KBM-7 (cell line): ENCODE measurements at regions not wholly inside any gene's neighbourhood (a gene's known extent, or its start where the extent isn't known, plus 50 kb on each side); places are given as distances from the start of the nearest gene placed in this dataset.
A peak's percentile ranks its signal among the peaks of the same experiment; 100 is the strongest.
"Not testable (repeated sequence)": the region's sequence is repeated elsewhere in the genome, so short reads cannot be mapped to it uniquely, and the experiment has no call there.

Experiments used
- DNase-seq: peaks from one replicate; pipeline ENCODE4 v3.0.0-alpha.2; 2015
- in situ Hi-C: fragments of 300-500 bp; cut with MboI; formaldehyde crosslinking; loops from 2 replicates; pipeline ENCODE4 v1.14.3; 2020; ENCODE audit warnings: low sequenced_read_pairs, low pct_unique_long_range_greater_than_20kb, mixed read lengths

DNA sequence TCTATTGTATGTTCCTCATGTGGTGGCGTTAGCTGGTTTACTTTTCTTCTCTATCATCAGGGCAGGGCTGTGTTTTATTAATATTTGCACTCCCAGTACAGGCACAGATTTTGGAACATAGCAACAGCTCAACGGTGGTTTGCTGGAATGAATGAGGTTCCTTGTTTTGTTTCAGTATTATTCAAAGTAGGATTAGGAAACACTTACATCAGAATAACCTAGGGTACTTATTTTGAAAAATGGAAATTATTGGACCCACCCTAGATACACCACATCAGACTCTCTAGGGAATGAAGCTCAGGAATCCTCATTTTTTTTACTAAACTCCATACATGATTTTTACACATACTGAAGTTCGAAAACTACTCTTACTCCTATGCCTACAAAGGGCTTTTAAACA is 108.8 kb upstream of the ENPEP start:
- in situ Hi-C loops, result no loop called here
- DNase-seq, result no peak

- DNase-seq, result no peak
- in situ Hi-C loops, result no loop called here
These were observed 110.2 kb upstream of the ENPEP start for GRCh38 chr4:110365761-110366160.

- in situ Hi-C loops, result no loop called here
- no peak for DNase-seq
These were observed 110.9 kb upstream of the ENPEP start for GRCh38 chr4:110364911-110365520.

GRCh38 chr4:110361921-110362320 is 114.0 kb upstream of the ENPEP start:
- peak; percentile 81 for DNase-seq
- in situ Hi-C loops, result no loop called here

- in situ Hi-C loops, result no loop called here
- DNase-seq, result no peak
These were observed 116.9 kb upstream of the ENPEP start for GRCh38 chr4:110359076-110359475.

- no peak for DNase-seq
- in situ Hi-C loops, result no loop called here
These were observed 118.4 kb upstream of the ENPEP start for GRCh38 chr4:110357521-110357920.

DNA sequence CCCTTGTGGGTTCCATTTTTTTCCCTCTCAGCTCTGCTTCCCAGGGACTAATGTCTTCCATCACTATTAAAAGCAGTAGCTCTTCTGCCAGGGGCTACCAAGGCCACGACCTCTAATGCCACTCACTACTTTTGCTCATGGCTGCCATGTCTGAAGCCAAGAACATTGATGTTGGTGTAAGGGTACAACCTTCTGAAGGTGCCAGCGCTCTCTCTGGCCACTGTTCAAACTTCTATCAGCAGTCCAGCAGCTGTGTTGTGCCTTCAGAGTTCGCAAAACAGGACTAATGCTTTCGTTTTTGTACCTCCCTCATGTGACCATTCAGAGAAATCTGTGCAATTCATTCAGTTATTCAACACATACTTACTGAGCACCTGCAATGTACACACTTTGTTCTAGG is 121.5 kb upstream of the ENPEP start:
- DNase-seq, result no peak
- in situ Hi-C loops, result no loop called here

DNA sequence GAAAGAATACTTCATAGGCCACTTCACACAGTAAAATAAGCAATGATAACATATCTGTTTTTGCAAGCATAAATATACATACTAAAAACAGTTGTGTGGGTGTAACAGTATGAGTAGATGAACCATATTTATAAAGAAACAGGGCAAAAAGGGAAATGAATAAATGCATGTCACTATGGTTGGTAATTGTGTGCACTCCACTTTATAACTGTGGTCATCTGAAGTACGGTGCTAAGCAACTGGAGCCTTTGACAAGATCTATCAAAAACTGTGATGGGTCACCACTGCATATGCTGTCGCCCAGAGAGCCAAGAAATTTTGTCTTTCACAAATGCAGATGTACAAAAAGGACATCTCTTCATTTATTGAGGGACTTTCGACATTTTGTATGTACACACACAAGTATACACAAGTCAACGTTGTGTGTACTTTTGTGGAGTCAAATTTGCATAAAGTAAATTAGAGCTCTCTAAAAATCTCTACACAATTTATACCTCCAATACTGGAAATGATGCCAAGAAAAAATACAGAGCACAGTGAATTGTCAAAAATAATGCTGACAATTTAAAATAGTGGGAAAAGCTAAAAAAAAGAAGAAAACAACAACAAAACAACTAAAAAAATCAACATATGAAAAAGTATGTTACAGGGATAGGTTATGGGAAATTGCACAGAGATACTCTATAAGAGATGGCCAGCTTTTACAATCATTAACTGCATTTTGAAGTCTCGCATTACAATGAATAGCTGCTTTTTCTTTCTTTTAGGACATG is 123.1 kb upstream of the ENPEP start:
- DNase-seq, result no peak
- in situ Hi-C loops, result no loop called here

- in situ Hi-C loops, result loop anchor here (25.0 kb wide), 1 partner anchor 163 kb away; no protein-coding TSS in a partner anchor
- no peak for DNase-seq
These were observed 127.1 kb upstream of the ENPEP start for GRCh38 chr4:110348711-110349383.

DNA sequence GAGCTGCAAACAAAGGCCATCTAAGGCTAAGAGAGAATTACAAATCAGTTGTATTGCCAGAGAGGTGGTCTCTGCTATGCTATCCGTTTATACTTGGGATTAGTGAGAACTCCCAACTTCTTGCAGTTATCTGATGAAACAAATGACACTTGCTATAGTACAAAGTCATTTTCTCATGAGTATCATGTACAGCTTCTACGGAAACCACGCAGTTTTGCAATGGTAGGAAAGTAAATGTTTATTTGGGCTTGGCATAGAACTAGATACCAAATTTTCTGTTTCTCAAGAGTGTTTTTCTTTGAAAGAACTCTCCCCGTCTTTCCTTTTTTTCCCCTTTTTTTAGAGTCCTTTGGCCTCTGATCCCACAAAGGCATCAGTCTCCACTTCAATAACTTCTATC is 128.2 kb upstream of the ENPEP start:
- DNase-seq, result no peak
- in situ Hi-C loops, result loop anchor here (25.0 kb wide), 1 partner anchor 164 kb away; no protein-coding TSS in a partner anchor

GRCh38 chr4:110344165-110344564 is 131.8 kb upstream of the ENPEP start:
- DNase-seq, result peak; percentile 40
- in situ Hi-C loops, result loop anchor here (25.0 kb wide), 1 partner anchor 168 kb away; no protein-coding TSS in a partner anchor

GRCh38 chr4:110343534-110343933 is 132.4 kb upstream of the ENPEP start:
- in situ Hi-C loops, result loop anchor here (25.0 kb wide), 1 partner anchor 169 kb away; no protein-coding TSS in a partner anchor
- no peak for DNase-seq

GRCh38 chr4:110341118-110341517 is 134.8 kb upstream of the ENPEP start:
- in situ Hi-C loops, result loop anchor here (25.0 kb wide), 1 partner anchor 171 kb away; no protein-coding TSS in a partner anchor
- DNase-seq, result not testable (repeated sequence)

DNA sequence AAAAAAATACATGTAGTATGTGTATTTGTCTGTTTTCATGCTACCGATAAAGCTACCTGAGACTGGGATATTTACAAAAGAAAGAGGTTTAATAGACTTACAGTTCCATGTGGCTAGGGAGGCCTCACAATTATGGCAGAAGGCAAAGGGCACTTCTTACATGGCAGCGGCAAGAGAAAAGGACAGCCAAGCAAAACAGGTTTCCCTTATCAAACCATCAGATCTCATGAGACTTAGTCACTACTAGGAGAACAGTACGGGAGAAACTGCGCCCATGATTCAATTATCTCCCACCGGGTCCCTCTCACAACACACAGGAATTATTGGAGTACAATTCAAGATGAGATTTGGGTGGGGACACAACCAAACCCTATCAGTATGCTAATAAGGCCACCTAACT is 137.0 kb upstream of the ELOVL6 start:
- in situ Hi-C loops, result loop anchor here (25.0 kb wide), 1 partner anchor 177 kb away; no protein-coding TSS in a partner anchor
- DNase-seq, result no peak

GRCh38 chr4:110332483-110332882 is 134.1 kb upstream of the ELOVL6 start:
- DNase-seq, result no peak
- in situ Hi-C loops, result loop anchor here (25.0 kb wide), 1 partner anchor 180 kb away; no protein-coding TSS in a partner anchor

DNA sequence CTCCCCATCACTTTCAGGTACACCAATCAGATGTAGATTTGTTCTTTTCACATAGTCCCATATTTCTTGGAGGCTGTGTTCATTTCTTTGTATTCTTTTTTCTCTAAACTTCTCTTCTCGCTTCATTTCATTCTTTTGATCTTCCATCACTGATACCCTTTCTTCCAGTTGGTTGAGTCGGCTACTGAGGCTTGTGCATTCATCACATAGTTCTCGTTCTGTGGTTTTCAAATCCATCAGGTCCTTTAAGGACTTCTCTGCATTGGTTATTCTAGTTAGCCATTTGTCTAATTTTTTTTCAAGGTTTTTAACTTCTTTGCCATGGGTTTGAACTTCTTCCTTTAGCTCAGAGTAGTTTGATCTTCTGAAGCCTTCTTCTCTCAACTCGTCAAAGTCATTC is 128.0 kb upstream of the ELOVL6 start:
- in situ Hi-C loops, result loop anchor here (25.0 kb wide), 1 partner anchor 186 kb away; no protein-coding TSS in a partner anchor

DNA sequence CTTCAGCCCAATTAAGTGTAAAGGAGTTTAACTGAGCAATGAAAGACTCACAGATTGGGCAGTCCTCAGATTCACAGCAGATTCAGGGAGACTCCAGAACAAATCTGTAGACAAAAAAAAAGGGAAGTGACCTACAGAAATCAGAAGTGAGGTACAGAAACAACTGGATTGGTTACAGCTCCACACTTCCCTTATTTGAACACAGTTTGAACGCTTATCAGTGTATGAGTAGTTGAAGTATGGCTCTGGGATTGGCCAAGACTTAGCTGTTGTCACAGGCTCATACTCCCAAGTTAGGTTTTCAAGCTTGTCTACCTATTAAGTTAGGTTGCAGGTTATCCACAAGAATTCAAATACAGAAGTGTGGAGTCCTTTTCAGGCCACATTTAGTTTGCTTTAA is 112.4 kb upstream of the ELOVL6 start:
- peak; percentile 64 for DNase-seq
- in situ Hi-C loops, result no loop called here

More for the DNA sequence above, 128.0 kb upstream of the ELOVL6 start:
- not testable (repeated sequence) for DNase-seq

DNA sequence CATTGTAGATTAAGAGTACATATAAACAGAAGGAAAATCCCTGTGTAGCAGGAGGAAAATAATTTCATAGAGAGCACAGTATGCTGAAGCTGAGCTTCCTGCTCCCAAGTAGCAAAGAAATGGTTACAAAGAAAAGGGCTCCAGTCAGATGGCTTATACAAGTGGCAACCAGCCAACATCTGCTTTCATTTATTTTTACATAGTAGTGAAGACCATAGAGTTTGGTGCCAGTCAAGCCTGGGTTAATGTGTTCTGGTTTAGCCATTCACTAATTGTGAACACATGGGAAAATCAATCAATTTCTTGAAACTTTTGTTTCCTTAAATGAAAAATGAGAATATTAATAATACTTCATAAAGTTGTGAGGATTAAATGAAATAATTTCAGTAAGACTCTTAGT is 111.3 kb upstream of the ELOVL6 start:
- in situ Hi-C loops, result no loop called here
- no peak for DNase-seq

DNA sequence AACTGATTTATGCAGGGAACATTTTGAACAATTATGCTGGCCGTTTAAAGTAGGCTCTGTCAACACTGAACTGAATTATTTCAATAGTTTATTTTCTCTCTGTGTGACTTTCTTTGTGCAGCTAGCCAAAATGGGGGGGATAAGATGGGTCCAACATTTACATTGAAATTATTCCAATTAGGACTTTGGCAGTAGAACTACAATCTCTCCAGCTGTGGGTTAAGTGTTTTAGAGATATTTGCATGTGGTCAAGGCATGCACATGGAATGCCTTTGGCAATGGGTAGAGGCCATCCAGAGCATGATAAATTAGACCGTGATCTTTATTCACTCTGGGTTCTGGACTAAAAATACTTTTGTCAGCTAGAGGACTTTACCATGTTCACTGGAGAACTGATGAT is 107.9 kb upstream of the ELOVL6 start:
- DNase-seq, result no peak
- in situ Hi-C loops, result no loop called here

DNA sequence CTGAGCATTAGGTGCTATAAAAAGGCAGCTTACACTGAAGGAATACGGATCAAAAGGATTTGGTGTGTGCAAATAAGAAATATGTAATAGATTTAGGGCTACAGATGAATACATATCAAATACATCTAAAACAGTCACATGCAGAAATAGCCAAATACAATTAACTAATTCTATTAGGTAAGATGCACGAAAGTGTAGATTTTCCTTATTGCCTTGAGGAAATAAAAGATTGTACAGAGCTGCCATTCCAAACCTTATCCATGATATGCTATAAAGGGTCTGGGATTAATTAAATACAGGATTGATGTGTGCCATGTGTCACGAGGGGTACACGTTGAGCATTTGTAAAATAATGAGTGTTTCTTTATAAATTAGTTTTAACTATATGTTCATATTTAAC is 107.0 kb upstream of the ELOVL6 start:
- no peak for DNase-seq
- in situ Hi-C loops, result no loop called here
